ENCODE measurements at regions not wholly inside any gene's neighbourhood (a gene's known extent, or its start where the extent isn't known, plus 50 kb on each side); places are given as distances from the start of the nearest gene placed in this dataset.

- H3K4me1 ChIP-seq, result peaks cover 5% of the 10 kb centered on the region
- intact Hi-C loops (cut with DNase I), result no loop called here
- no peak for TF ChIP-seq CTCF (IDR thresholded peaks at IDR 0.05)
- H3K27me3 ChIP-seq, result no peaks in the 10 kb centered on the region
- DNase-seq, result no peak
- no peak for ATAC-seq
- no peaks in the 10 kb centered on the region for H3K36me3 ChIP-seq
- no peak overlapping the region for H3K4me3 ChIP-seq
- no peak overlapping the region for H3K27ac ChIP-seq
- no peaks in the 10 kb centered on the region for H3K9me3 ChIP-seq
Observed at GRCh38 chr14:62066304-62066703, 304.1 kb downstream of the SNAPC1 start.

- H3K9me3 ChIP-seq, result no peaks in the 10 kb centered on the region
- no peak overlapping the region for H3K4me3 ChIP-seq
- no peak for TF ChIP-seq CTCF (IDR thresholded peaks at IDR 0.05)
- H3K4me1 ChIP-seq, result peaks cover under 1% of the 10 kb centered on the region
- DNase-seq (no peak), ATAC-seq (no peak)
- intact Hi-C loops (cut with DNase I), result no loop called here
- H3K27ac ChIP-seq, result no peak overlapping the region
- H3K36me3 ChIP-seq, result no peaks in the 10 kb centered on the region
- H3K27me3 ChIP-seq, result no peaks in the 10 kb centered on the region
Observed at GRCh38 chr14:62071039-62071438, 308.8 kb downstream of the SNAPC1 start.

DNA sequence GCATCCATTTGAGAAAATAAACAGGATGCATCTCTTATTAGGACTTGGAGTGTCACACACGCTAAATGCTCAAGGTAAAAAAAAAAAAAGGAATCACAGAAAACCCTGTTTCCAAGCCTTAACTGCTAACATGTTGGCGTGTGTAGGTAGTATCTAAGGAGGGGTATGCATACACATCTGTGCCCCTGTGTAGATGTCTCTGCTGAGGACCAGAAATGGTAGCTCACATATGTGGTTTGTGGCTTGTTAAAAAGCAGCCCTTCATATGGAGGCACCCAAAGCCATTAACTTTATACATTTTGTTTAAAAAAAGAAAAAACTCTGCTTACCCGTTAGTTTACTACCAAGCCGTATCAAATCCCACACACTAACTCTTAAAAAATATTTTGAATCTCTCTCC is 314.1 kb downstream of the SNAPC1 start:
- no peaks in the 10 kb centered on the region for H3K4me1 ChIP-seq
- no peaks in the 10 kb centered on the region for H3K27me3 ChIP-seq
- no peaks in the 10 kb centered on the region for H3K9me3 ChIP-seq
- DNase-seq (no peak), ATAC-seq (no peak)
- no peaks in the 10 kb centered on the region for H3K36me3 ChIP-seq
- no peak overlapping the region for H3K27ac ChIP-seq
- intact Hi-C loops (cut with DNase I), result no loop called here
- TF ChIP-seq CTCF (IDR thresholded peaks at IDR 0.05), result no peak
- H3K4me3 ChIP-seq, result no peak overlapping the region

DNA sequence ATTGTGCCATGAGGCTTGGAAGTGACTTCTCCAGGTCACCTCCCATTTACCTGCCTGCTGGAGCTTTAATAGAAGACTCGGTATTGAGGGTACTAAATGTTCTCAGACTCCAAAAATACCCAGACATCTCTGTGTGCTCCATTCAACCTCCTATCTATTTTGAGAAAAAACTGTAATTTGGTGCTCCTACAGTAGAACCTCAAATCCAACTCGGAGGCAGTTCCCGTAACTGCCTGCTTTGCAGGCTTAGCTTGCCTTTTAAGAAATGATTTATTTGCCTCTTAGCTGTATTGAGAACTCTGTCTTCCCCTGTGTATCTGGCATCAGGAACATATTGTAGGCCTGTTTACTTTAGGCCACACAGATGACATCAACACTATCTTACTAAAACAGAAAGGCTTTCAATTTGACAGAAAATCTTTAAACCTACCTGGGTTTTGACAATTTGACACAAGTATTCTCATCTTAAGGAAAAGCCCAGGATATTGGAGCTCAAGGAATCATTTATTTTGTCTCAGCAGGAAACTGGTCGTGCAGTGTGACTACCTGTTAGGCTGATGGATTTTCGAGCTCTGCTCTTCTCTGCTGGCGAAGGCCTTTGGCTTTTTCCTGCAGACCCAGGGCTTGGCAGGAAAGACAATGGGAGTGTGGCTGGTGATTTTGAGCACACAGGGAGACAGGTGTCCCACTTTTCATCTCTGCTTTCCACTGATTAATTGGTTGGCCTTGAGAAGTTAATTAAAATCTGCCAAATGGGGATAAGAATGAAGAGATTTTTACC is 314.8 kb downstream of the SNAPC1 start:
- no peaks in the 10 kb centered on the region for H3K9me3 ChIP-seq
- DNase-seq, result no peak
- H3K4me1 ChIP-seq, result no peaks in the 10 kb centered on the region
- H3K27ac ChIP-seq, result no peak overlapping the region
- intact Hi-C loops (cut with DNase I), result no loop called here
- no peaks in the 10 kb centered on the region for H3K27me3 ChIP-seq
- no peak overlapping the region for H3K4me3 ChIP-seq
- TF ChIP-seq CTCF (IDR thresholded peaks at IDR 0.05), result no peak
- no peaks in the 10 kb centered on the region for H3K36me3 ChIP-seq
- no peak for ATAC-seq

- intact Hi-C loops (cut with DNase I), result no loop called here
- no peak for DNase-seq
- Histone ChIP-seq H3K27me3 (no peaks in the 10 kb centered on the region), H3K9me3 (no peaks in the 10 kb centered on the region), H3K36me3 (no peaks in the 10 kb centered on the region), H3K27ac (no peak overlapping the region), H3K4me3 (no peak overlapping the region), H3K4me1 (no peaks in the 10 kb centered on the region)
- TF ChIP-seq CTCF (IDR thresholded peaks at IDR 0.05), result no peak
- no peak for ATAC-seq
Observed at GRCh38 chr14:62077676-62078261, 315.5 kb downstream of the SNAPC1 start.

Measured in upper lobe of right lung (tissue), 1 donor.